ENCODE measurements at regions not wholly inside any gene's neighbourhood (a gene's known extent, or its start where the extent isn't known, plus 50 kb on each side); places are given as distances from the start of the nearest gene placed in this dataset.

- Histone ChIP-seq H3K27me3 (ENCODE audit: insufficient read depth, poor library complexity, severe bottlenecking) (peaks cover 2% of the 10 kb centered on the region), H3K27ac (replicated peaks) (no peak overlapping the region), H3K4me3 (replicated peaks; ENCODE audit: insufficient read depth, low read length) (no peak overlapping the region)
- TF ChIP-seq POLR2AphosphoS5 (IDR thresholded peaks at IDR 0.05; ENCODE audit: low read depth): no peak
- DNase-seq (ENCODE audit: low read depth in 1 of 2, low spot score in 1 of 2): peak in 1 of 2 experiments; percentile 0
These were observed 150.1 kb upstream of the SHH start for GRCh38 chr7:155962191-155962967.

DNA sequence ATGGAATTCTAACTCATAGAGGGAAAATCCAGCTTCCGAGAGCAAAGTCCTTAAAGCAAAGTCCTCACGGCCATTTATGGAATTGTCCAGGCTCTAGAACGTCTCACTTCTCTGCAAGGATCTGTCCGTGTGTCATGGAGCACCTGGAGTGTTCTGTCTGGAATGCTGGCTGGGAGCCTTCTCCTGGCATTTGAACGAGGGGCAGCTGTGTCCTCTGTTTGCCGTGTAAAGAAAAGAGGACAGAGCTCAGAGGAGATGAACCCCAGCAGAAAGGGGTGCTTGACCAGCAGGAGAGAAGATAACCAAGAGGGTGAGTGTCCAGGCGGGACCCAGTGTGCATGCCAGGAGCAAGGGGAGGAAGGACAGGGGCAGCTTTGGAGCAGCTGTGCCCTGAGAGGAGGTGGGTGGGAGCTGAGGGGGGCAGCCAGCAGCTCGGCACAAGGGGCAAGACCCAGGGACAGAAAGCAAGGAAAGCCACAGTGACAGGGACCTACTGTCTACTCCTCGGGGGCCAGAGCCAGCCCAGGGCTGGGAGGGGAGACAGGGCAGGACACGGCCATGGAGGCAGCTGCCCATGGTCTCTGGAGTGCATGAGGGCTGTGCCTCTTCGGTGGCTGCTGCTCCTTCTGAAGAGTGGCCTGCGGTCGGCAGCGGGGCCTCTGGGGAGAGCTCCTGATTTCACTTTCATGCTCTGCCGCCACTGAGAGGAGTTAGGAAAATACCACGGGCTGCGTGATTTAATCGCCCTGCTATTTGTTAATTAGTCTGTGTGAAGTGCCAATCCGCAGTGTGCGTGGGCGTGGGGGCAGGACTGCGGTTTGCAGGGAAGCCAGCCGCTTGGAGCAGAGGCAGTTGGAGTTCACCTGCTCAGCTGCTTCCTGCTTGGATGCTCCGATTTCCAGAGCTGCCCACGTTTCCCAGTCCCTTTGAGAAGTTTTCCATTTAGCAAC lies 149.3 kb upstream of the SHH start:
- Histone ChIP-seq H3K27ac (replicated peaks) (no peak overlapping the region), H3K4me3 (replicated peaks; ENCODE audit: insufficient read depth, low read length) (no peak overlapping the region), H3K27me3 (ENCODE audit: insufficient read depth, poor library complexity, severe bottlenecking) (peaks cover 2% of the 10 kb centered on the region)
- TF ChIP-seq REST (IDR thresholded peaks at IDR 0.05; ENCODE audit: insufficient replicate concordance, low read depth): no peak
- TF ChIP-seq SPI1 (IDR thresholded peaks at IDR 0.05; ENCODE audit: borderline replicate concordance, low read depth): no peak
- no peak for TF ChIP-seq POLR2AphosphoS5 (IDR thresholded peaks at IDR 0.05; ENCODE audit: low read depth)
- TF ChIP-seq GABPA (IDR thresholded peaks at IDR 0.05; ENCODE audit: low read depth): no peak
- TF ChIP-seq CTCF (IDR thresholded peaks at IDR 0.05; ENCODE audit: insufficient read depth, low read length): no peak
- no peak for DNase-seq (ENCODE audit: low read depth in 1 of 2, low spot score in 1 of 2)

GRCh38 chr7:155959894-155960293 lies 147.6 kb upstream of the SHH start:
- TF ChIP-seq CTCF (IDR thresholded peaks at IDR 0.05; ENCODE audit: insufficient read depth, low read length): no peak
- TF ChIP-seq GABPA (IDR thresholded peaks at IDR 0.05; ENCODE audit: low read depth): no peak
- TF ChIP-seq SPI1 (IDR thresholded peaks at IDR 0.05; ENCODE audit: borderline replicate concordance, low read depth): no peak
- TF ChIP-seq REST (IDR thresholded peaks at IDR 0.05; ENCODE audit: insufficient replicate concordance, low read depth): no peak
- TF ChIP-seq POLR2AphosphoS5 (IDR thresholded peaks at IDR 0.05; ENCODE audit: low read depth): no peak
- Histone ChIP-seq H3K27me3 (ENCODE audit: insufficient read depth, poor library complexity, severe bottlenecking) (peaks cover 2% of the 10 kb centered on the region), H3K4me3 (replicated peaks; ENCODE audit: insufficient read depth, low read length) (no peak overlapping the region), H3K27ac (replicated peaks) (no peak overlapping the region)
- DNase-seq (ENCODE audit: low read depth in 1 of 2, low spot score in 1 of 2): no peak

- DNase-seq (ENCODE audit: low read depth in 1 of 2, low spot score in 1 of 2): no peak
- Histone ChIP-seq H3K4me3 (replicated peaks; ENCODE audit: insufficient read depth, low read length) (no peak overlapping the region), H3K27ac (replicated peaks) (no peak overlapping the region), H3K27me3 (ENCODE audit: insufficient read depth, poor library complexity, severe bottlenecking) (peaks cover 2% of the 10 kb centered on the region)
- no peak for TF ChIP-seq GABPA (IDR thresholded peaks at IDR 0.05; ENCODE audit: low read depth)
- no peak for TF ChIP-seq SPI1 (IDR thresholded peaks at IDR 0.05; ENCODE audit: borderline replicate concordance, low read depth)
- TF ChIP-seq CTCF (IDR thresholded peaks at IDR 0.05; ENCODE audit: insufficient read depth, low read length): no peak
These were observed 144.7 kb upstream of the SHH start for GRCh38 chr7:155956977-155957376.
